ENCODE measurements at regions not wholly inside any gene's neighbourhood (a gene's known extent, or its start where the extent isn't known, plus 50 kb on each side); places are given as distances from the start of the nearest gene placed in this dataset.

- TF ChIP-seq NR2C2 (IDR thresholded peaks at IDR 0.05; ENCODE audit: borderline replicate concordance, control insufficient read depth, insufficient read length, low read depth), result no peak
- no peak for TF ChIP-seq POLR2A (IDR thresholded peaks at IDR 0.05; ENCODE audit: low read depth, low read length)
- TF ChIP-seq KDM1A (IDR thresholded peaks at IDR 0.05; ENCODE audit: borderline replicate concordance), result no peak
- TF ChIP-seq RAD21 (IDR thresholded peaks at IDR 0.05; ENCODE audit: insufficient read depth, low read depth, low read length), result no peak
- no peak for TF ChIP-seq CBX3 (IDR thresholded peaks at IDR 0.05; ENCODE audit: borderline replicate concordance, low read depth)
- no peak for TF ChIP-seq MLLT1 (IDR thresholded peaks at IDR 0.05)
- no peak for TF ChIP-seq CEBPZ (IDR thresholded peaks at IDR 0.05; ENCODE audit: low read depth, low read length)
- TF ChIP-seq NR2F1 (conservative IDR thresholded peaks at IDR 0.05), result no peak
- no peak for TF ChIP-seq EZH2 (IDR thresholded peaks at IDR 0.05; ENCODE audit: borderline replicate concordance, control insufficient read depth, low read depth, low read length)
- no peak for TF ChIP-seq NRF1 (conservative IDR thresholded peaks at IDR 0.05; ENCODE audit: low read depth, low read length)
- no peak for TF ChIP-seq POU2F2 (IDR thresholded peaks at IDR 0.05; ENCODE audit: borderline replicate concordance, low read depth, low read length)
These were observed 1207.6 kb downstream of the OTOL1 start (continued) for GRCh38 chr3:162704238-162704637.
